A549 (cell line): ENCODE measurements at regions not wholly inside any gene's neighbourhood (a gene's known extent, or its start where the extent isn't known, plus 50 kb on each side); places are given as distances from the start of the nearest gene placed in this dataset.

ENCODE experiments used
- BHLHE40 ChIP-seq: IDR thresholded peaks from 2 replicates; pipeline ENCODE4 v1.6.1; 2012; ENCODE audit warnings: low read depth, low read length, inconsistent platforms
- FOSL2 ChIP-seq, 2 experiments: fragments of 450-650 bp in 1 of 2; fragments of >200 bp in 1 of 2; sonication (Bioruptor Twin) in 1 of 2; formaldehyde crosslinking; IDR thresholded peaks; 2 replicates each; pipeline versions ENCODE4 v1.5.0 to v1.6.1; 2016 to 2020; ENCODE audit warnings: mild to moderate bottlenecking in 1 of 2, moderate library complexity in 1 of 2
- POLR2A ChIP-seq: IDR thresholded peaks from 2 replicates; pipeline ENCODE4 v1.6.1; 2012; ENCODE audit warnings: mild to moderate bottlenecking, low read length
- RNF2 ChIP-seq: fragments of 200-600 bp; sonication (generic); IDR thresholded peaks from 2 replicates; pipeline ENCODE4 v1.6.1; 2016; ENCODE audit warnings: low read depth, mild to moderate bottlenecking, antibody characterized with exemption, moderate library complexity, borderline replicate concordance
- SMC3 ChIP-seq: fragments of >200 bp; sonication (Bioruptor Twin); formaldehyde crosslinking; IDR thresholded peaks from 3 replicates; pipeline ENCODE4 v1.6.1; 2018; ENCODE audit warnings: inconsistent platforms
- TF ChIP-seq, protein P1 (sequence below): fragments of >200 bp; sonication (Bioruptor Twin); formaldehyde crosslinking; IDR thresholded peaks from 3 replicates; pipeline ENCODE4 v1.5.1; 2016
- TF ChIP-seq, protein P2 (sequence below): fragments of 200-600 bp; sonication (generic); IDR thresholded peaks from 2 replicates; pipeline ENCODE4 v1.6.1; 2016; ENCODE audit warnings: antibody characterized with exemption, mild to moderate bottlenecking, moderate library complexity
- TF ChIP-seq, protein P3 (sequence below): fragments of 150-350 bp; IDR thresholded peaks from 2 replicates; pipeline ENCODE4 v1.6.1; 2014; ENCODE audit warnings: low read depth, mild to moderate bottlenecking, low read length
- TF ChIP-seq, protein P4 (sequence below): fragments of >200 bp; sonication (Bioruptor Twin); formaldehyde crosslinking; IDR thresholded peaks from 3 replicates; pipeline ENCODE4 v1.6.1; 2016
- TF ChIP-seq, protein P5 (sequence below): IDR thresholded peaks from 2 replicates; pipeline ENCODE4 v1.6.1; 2012

DNA sequence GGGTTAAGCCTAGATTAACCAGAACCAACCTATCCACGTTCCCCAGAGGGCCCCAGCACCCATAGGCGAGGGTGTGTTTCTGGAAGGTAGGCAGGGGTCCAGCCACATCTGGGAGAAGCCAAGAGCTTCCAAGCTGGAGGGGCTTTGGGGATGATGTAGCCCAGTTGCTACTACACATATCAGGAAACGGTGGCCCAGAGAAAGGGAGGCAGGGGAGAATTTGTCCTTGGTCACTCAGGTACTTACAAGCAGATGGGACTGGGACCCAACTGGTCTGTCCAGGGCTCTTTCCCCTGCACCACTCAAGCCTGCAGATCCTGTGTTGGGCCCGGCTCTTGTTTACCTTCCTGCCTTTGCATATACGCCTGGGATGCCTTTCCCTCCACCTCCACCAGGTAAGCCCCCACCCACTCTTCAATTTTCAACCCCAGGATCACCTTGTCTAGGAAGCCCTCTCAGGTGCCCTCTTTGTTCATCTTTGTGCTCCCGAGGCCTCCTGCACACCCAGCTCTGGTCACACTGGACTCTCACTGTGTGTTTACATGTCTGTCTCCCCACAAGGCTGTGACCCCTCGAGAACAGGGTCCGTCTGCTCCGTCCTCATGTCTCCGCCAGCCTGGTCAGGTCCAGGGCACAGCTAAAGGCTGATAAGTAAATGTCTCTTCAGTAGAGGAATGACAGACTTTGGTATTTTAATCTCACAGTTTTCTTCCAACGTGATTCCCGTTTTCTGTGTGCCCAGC, 204.4 kb upstream of the LINGO1 start:
- TF ChIP-seq POLR2A (no peak), FOSL2 (IDR thresholded peaks at IDR 0.05) (no peak), FOSL2 (CRISPR knock-in tag; IDR thresholded peaks at IDR 0.05) (no peak), SMC3 (no peak), RNF2 (no peak), BHLHE40 (no peak)
- TF ChIP-seq, protein P1, sequence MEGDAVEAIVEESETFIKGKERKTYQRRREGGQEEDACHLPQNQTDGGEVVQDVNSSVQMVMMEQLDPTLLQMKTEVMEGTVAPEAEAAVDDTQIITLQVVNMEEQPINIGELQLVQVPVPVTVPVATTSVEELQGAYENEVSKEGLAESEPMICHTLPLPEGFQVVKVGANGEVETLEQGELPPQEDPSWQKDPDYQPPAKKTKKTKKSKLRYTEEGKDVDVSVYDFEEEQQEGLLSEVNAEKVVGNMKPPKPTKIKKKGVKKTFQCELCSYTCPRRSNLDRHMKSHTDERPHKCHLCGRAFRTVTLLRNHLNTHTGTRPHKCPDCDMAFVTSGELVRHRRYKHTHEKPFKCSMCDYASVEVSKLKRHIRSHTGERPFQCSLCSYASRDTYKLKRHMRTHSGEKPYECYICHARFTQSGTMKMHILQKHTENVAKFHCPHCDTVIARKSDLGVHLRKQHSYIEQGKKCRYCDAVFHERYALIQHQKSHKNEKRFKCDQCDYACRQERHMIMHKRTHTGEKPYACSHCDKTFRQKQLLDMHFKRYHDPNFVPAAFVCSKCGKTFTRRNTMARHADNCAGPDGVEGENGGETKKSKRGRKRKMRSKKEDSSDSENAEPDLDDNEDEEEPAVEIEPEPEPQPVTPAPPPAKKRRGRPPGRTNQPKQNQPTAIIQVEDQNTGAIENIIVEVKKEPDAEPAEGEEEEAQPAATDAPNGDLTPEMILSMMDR: no peak
- TF ChIP-seq, protein P2, sequence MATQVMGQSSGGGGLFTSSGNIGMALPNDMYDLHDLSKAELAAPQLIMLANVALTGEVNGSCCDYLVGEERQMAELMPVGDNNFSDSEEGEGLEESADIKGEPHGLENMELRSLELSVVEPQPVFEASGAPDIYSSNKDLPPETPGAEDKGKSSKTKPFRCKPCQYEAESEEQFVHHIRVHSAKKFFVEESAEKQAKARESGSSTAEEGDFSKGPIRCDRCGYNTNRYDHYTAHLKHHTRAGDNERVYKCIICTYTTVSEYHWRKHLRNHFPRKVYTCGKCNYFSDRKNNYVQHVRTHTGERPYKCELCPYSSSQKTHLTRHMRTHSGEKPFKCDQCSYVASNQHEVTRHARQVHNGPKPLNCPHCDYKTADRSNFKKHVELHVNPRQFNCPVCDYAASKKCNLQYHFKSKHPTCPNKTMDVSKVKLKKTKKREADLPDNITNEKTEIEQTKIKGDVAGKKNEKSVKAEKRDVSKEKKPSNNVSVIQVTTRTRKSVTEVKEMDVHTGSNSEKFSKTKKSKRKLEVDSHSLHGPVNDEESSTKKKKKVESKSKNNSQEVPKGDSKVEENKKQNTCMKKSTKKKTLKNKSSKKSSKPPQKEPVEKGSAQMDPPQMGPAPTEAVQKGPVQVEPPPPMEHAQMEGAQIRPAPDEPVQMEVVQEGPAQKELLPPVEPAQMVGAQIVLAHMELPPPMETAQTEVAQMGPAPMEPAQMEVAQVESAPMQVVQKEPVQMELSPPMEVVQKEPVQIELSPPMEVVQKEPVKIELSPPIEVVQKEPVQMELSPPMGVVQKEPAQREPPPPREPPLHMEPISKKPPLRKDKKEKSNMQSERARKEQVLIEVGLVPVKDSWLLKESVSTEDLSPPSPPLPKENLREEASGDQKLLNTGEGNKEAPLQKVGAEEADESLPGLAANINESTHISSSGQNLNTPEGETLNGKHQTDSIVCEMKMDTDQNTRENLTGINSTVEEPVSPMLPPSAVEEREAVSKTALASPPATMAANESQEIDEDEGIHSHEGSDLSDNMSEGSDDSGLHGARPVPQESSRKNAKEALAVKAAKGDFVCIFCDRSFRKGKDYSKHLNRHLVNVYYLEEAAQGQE: no peak
- TF ChIP-seq, protein P3, sequence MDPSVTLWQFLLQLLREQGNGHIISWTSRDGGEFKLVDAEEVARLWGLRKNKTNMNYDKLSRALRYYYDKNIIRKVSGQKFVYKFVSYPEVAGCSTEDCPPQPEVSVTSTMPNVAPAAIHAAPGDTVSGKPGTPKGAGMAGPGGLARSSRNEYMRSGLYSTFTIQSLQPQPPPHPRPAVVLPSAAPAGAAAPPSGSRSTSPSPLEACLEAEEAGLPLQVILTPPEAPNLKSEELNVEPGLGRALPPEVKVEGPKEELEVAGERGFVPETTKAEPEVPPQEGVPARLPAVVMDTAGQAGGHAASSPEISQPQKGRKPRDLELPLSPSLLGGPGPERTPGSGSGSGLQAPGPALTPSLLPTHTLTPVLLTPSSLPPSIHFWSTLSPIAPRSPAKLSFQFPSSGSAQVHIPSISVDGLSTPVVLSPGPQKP: no peak
- TF ChIP-seq, protein P4, sequence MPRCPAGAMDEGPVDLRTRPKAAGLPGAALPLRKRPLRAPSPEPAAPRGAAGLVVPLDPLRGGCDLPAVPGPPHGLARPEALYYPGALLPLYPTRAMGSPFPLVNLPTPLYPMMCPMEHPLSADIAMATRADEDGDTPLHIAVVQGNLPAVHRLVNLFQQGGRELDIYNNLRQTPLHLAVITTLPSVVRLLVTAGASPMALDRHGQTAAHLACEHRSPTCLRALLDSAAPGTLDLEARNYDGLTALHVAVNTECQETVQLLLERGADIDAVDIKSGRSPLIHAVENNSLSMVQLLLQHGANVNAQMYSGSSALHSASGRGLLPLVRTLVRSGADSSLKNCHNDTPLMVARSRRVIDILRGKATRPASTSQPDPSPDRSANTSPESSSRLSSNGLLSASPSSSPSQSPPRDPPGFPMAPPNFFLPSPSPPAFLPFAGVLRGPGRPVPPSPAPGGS: no peak
- TF ChIP-seq, protein P5, sequence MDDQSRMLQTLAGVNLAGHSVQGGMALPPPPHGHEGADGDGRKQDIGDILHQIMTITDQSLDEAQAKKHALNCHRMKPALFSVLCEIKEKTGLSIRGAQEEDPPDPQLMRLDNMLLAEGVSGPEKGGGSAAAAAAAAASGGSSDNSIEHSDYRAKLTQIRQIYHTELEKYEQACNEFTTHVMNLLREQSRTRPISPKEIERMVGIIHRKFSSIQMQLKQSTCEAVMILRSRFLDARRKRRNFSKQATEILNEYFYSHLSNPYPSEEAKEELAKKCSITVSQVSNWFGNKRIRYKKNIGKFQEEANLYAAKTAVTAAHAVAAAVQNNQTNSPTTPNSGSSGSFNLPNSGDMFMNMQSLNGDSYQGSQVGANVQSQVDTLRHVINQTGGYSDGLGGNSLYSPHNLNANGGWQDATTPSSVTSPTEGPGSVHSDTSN: no peak
